Activated CD4-positive, alpha-beta T cell treated with anti-CD3 and anti-CD28 coated beads for 24 hours (primary cell): ENCODE measurements at regions not wholly inside any gene's neighbourhood (a gene's known extent, or its start where the extent isn't known, plus 50 kb on each side); places are given as distances from the start of the nearest gene placed in this dataset.
"Not testable (repeated sequence)": the region's sequence is repeated elsewhere in the genome, so short reads cannot be mapped to it uniquely, and the experiment has no call there.

Experiments used
- DNase-seq, 2 donors: peaks; one replicate each; pipeline ENCODE4 v3.0.0-alpha.2; 2020; ENCODE audit warnings: low read depth in 2 of 2

- DNase-seq, result no peak
Observed at GRCh38 chr21:28590676-28591075, 402.0 kb downstream of the LTN1 start.

DNA sequence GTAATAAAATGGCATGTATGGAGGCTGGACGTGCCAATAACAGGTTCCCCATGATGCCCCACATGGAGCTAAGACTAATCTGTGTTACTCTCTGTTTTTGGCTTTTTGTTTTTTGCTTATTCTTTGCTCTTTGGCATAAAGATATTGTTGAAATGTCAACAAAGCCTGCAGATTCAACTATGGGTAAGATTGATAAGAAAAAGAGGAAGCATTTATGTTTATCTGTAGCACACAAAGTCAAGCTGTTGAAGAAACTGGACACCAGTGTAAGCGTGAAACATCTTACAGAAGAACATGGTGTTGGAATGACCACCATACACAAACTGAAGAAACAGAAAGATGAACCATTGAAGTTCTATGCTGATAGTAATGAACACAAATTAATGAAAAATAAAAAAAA, 402.7 kb downstream of the LTN1 start:
- DNase-seq, result no peak

GRCh38 chr21:28588997-28589396, 403.7 kb downstream of the LTN1 start:
- no peak for DNase-seq

DNA sequence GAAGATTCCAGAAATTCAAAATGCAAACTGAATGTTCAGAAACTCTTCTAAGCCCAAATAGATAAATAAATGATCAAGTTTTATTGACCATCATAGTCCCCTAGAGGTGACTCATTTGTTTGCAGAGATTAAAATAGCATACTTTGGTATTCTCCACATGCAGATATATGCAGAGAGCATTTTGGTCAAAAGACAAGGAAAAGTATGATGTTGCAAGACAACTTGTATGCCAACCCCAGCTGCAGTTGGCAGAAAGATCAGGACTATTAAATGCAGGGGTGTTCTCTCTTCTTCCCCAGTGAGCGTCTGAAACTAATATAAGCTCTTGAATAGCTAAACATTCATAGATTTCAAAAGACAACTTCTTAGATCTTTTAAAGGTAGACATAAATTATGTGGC, 404.9 kb downstream of the LTN1 start:
- DNase-seq, result no peak

DNA sequence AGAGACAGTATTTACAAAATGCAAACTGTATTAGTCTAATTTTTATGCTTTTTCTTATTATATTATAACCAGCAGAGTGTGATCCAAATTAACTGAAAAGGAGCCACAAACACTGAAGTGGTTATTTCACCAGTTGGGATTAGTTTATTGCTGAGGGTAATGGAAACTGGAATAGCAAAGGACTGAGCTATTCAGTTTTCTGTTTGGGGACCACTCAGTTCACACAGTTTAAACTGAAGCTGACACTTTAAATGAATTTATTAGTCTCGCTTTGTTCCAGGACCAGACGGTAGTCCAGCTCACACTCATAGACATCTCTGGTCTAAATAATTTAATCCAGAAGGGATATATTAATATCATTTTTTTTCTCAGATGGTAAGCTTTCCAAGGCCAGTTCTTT, 410.7 kb downstream of the LTN1 start:
- no peak for DNase-seq

DNA sequence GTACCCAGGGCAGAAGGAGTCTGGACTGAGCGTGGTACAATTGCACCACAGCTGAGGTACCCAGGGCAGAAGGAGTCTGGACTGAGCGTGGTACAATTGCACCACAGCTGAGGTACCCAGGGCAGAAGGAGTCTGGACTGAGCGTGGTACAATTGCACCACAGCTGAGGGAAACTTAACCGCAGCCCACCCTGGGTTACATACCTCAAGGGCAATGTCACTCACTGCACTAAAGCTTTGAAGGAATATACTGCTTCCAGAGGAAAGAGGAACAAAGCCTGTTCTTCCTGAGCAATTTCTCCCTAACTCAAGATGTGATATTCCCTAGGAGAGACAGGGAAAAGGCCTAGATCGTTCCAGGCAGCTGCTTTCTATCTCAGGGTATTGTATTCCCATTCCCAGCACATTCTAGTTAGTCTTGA, 411.4 kb downstream of the LTN1 start:
- DNase-seq, result not testable (repeated sequence)

DNA sequence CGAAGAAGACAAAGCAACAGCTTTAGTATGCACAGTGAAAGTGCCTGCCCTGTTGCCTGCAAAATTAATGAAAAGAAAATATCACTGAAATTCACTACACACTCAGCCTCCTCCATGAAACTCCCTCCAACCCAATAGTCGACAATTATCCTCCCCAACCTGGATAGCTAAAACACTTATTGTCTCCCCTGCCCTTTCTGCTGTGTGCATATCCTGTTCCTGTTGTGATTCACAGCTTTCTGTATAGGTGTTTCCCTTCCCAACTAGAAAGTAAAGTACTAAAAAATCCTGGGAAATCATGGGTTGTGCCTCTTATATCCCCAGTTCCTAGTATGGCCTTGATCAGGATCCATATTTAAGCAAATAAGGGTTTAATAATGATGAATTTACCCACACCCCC, 412.1 kb downstream of the LTN1 start:
- DNase-seq, result no peak

DNA sequence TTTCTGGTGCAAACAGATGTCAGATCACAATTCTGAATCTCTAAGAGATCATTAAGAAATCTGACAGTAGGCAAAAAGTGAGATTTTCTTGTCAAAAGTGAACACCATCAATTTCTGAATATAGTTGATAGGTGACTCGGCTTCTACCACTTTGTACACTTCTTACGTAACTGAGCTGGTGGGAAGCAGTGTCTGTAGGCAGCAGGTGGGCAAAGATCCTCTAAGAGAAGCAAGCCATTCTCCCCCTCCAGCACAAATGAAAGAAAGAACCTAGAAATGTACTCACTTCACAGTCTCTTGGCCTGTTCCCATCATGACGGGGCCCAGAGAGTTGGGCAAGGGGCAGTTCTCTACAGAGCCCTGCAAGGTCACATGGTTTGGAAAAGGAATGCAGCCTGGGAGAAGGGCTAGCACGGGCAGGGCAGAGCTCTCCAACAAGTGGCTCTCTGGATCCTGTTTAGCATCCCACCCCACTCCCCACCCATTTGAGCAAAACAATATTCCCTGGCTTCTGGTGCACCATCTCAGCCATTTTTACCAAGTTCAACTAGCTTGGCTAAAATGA, 412.6 kb downstream of the LTN1 start:
- no peak for DNase-seq

GRCh38 chr21:28568692-28569091, 424.0 kb downstream of the LTN1 start:
- no peak for DNase-seq

DNA sequence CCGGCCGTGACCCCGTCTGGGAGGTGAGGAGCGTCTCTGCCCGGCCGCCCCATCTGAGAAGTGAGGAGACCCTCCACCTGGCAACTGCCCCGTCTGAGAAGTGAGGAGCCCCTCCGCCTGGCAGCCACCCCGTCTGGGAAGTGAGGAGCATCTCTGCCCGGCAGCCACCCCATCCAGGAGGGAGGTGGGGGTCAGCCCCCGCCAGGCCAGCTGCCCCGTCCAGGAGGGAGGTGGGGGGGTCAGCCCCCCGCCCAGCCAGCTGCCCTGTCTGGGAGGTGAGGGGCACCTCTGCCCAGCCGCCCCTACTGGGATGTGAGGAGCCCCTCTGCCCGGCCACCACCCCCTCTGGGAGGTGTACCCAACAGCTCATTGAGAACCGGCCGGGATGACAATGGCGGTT, 428.7 kb downstream of the LTN1 start:
- DNase-seq, result not testable (repeated sequence)

- DNase-seq, result no peak
Observed at GRCh38 chr21:28561772-28562171, 430.9 kb downstream of the LTN1 start.

- no peak for DNase-seq
Observed at GRCh38 chr21:28554660-28555475, 437.8 kb downstream of the LTN1 start.

DNA sequence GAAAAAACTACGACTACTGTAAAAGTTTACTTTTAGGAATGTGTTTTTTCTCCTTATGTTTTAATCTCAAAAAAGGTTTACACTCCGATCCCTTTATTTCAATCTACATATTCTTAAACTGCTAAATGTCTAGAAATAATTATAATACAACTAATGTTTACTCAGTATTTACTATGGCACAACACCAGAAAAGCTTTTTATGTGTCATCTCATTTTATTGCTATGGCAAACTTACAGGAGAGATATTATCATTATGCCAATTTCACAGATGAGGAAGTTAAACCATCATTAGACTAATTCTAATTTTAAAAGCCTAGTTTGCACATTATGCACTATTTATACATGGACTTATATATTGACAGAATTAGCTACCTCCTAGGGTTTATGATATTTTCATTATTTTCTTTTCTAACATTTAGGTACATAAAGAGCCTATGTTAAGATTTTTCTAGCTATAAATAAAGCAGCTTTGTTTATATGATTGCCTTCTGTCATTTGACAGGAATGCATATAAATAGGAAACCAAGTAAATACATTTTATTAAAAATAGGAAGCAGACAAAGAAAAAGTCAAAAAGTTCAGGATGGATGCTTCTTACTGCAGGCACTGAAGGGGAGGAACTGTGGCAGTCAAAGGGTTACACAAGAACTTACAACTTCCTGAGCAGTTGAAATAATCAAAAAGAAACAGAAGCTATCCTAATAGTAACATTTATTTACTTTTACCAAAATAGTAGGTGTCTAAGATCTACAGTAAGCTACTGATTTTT, 442.4 kb downstream of the LTN1 start:
- DNase-seq, result no peak

DNA sequence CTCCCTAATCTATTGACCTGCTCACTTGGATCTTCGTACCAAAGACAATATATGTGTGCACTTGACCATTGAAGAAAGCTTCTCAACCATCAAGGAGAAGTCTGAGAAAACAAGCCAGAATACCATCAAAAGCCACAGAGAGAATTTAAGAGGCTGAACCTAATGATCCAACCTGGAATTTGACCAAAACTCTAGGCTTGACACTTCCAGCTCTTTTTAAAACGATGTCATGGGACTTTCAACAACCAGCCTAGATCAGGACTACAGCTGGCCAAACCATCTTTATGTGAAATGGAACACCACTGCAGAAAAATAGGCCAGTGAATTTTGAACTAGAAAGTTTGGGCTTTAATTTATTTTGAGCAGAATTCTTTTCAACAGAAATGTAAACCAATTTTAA, 444.4 kb downstream of the LTN1 start:
- no peak for DNase-seq

GRCh38 chr21:28547766-28548165, 444.9 kb downstream of the LTN1 start:
- DNase-seq, result no peak

- DNase-seq, result no peak
Observed at GRCh38 chr21:28543975-28544374, 448.7 kb downstream of the LTN1 start.

DNA sequence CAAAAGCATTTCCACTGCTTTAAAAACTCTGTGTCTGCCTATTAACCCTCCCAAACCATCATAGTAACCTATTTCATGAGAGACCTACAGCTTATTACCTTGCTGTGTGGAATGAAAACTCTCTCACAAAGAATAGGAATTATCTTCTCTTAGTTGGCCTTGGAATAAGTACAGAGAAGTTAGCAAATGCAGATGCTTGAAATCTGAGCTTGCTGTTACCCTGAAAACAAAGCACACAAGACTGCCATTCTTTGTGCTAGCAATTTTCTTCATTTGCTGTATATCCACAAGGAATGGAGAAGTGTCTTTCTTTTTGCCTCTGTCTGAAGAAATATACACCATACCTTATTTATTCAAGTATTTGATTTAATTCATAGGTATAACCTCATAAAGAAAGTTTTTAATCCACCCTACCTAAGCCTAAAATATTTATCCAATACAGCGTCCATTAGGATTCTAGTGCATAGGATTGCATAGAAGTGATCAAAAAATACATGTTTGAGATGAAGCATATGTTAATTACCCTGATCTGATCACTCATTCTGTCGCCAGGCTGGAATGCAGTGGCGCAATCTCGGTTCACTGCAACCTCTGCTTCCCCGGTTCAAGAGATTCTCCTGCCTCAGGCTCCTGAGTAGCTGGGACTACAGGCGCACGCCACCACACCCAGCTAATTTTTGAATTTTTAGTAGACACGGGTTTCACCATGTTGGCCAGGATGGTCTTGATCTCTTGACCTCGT, 451.1 kb downstream of the LTN1 start:
- DNase-seq, result no peak

- no peak for DNase-seq
Observed at GRCh38 chr21:28540514-28540913, 452.2 kb downstream of the LTN1 start.

- DNase-seq, result no peak
Observed at GRCh38 chr21:28539623-28539988, 453.1 kb downstream of the LTN1 start.

DNA sequence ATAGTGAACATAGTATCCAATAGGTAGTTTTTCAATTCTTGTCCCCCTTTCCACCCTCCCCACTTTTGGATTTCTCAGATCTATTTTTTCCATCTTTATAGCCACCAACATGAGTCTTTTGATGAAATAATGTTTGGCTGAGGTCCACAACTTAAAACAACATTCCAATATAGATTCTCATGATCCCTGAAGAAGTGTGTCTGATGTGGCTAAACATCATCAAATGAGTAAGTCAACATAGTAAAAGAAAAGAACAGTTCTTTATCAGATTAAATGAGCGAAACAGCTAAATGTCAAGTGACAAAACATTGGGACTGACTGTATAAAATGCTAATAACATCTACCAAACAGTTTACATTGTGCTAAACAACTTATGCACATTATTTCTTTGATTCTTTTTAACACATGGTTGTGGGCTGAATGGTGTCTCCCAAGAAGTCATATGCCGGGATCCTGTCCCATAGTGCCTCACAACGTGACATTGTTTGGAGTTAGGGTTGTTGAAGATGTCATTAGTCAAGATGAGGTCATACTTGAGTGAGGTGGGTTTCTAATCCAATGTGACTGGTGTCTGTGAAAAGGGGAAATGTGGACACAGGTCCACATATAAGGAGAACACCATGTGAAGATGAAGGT, 453.6 kb downstream of the LTN1 start:
- DNase-seq, result no peak

- no peak for DNase-seq
Observed at GRCh38 chr21:28537371-28538079, 455.2 kb downstream of the LTN1 start.
